Endothelial cell of umbilical vein (primary cell): ENCODE measurements at regions not wholly inside any gene's neighbourhood (a gene's known extent, or its start where the extent isn't known, plus 50 kb on each side); places are given as distances from the start of the nearest gene placed in this dataset.

ENCODE experiments used
- CTCF ChIP-seq, 2 donors: IDR thresholded peaks; 1 replicate in 1 of 2; 2 replicates in 1 of 2; pipeline ENCODE4 v1.5.1; 2011; ENCODE audit warnings: low read length in 2 of 2, mild to moderate bottlenecking in 2 of 2, moderate library complexity in 2 of 2, control low read depth in 1 of 2, inconsistent platforms in 1 of 2, low read depth in 1 of 2; ENCODE audit not compliant: insufficient read depth in 1 of 2; ENCODE audit errors: extremely low read depth in 1 of 2
- GATA2 ChIP-seq: IDR thresholded peaks from 2 replicates; pipeline ENCODE4 v1.7.0; 2011; ENCODE audit warnings: low read depth, mild to moderate bottlenecking, moderate library complexity, mixed read lengths, low read length; ENCODE audit not compliant: insufficient read length, insufficient read depth

DNA sequence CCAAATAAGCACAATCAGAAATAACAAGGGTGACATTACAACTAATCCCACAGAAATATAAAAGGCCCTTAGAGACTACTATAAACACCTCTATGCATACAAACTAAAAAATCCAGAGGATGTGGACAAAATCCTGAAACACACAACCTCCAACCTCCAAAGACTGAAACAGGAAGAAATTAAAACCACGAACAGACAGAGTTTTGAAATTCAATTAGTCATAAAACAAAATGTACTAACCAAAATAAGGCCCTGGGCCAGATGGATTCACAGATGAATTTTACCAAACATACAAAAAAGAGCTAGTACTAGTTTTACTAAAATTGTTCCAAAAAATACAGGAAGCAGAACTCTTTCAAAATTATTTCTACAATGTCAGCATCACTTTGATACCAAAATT lies 1043.6 kb downstream of the DIPK2A start:
- TF ChIP-seq GATA2 (no peak), CTCF (IDR thresholded peaks at IDR 0.05; ENCODE audit: extremely low read depth in 1 of 2, insufficient read depth in 1 of 2, low read depth in 1 of 2, low read length in 2 of 2) (no peak)
